Body of pancreas (tissue), 4 donors: ENCODE measurements at regions not wholly inside any gene's neighbourhood (a gene's known extent, or its start where the extent isn't known, plus 50 kb on each side); places are given as distances from the start of the nearest gene placed in this dataset.

Source experiments
- ATAC-seq: fragments of 150-250 bp; one replicate; pipeline ENCODE4 v1.9.1; 2016
- DNase-seq, 4 donors: peaks; one replicate each; pipeline ENCODE4 v3.0.0-alpha.2; 2019
- H3K27ac ChIP-seq, 4 donors: fragments of 200-600 bp; sonication (generic); 1 replicate in 3 of 4; 2 replicates in 1 of 4; pipeline versions ENCODE4 v1.5.1 to v1.6.1; 2016 to 2019; ENCODE audit warnings: mild to moderate bottlenecking in 1 of 4, mixed read lengths in 1 of 4, moderate library complexity in 1 of 4
- H3K27me3 ChIP-seq, 2 donors: fragments of 200-600 bp; sonication (generic); one replicate each; pipeline ENCODE4 v1.6.0; 2016; ENCODE audit warnings: mild to moderate bottlenecking in 1 of 2
- H3K36me3 ChIP-seq, 2 donors: fragments of 200-600 bp; sonication (generic); replicated peaks in 1 of 2; 2 replicates each; pipeline ENCODE4 v1.5.1; 2016; ENCODE audit warnings: low read depth in 2 of 2; ENCODE audit not compliant: insufficient read depth in 1 of 2
- H3K4me1 ChIP-seq: fragments of 200-600 bp; sonication (generic); one replicate; pipeline ENCODE4 v1.6.0; 2016
- H3K4me3 ChIP-seq, 2 donors: fragments of 200-600 bp; sonication (generic); 1 replicate in 1 of 2; 2 replicates in 1 of 2; pipeline ENCODE4 v1.5.1; 2016 to 2019
- H3K9me3 ChIP-seq, 3 donors: fragments of 200-600 bp; sonication (generic); 1 replicate in 2 of 3; 2 replicates in 1 of 3; pipeline ENCODE4 v1.5.1; 2016
- CTCF ChIP-seq, 7 experiments: fragments of 450-650 bp in 4 of 7; fragments of 200-600 bp in 3 of 7; sonication (generic) in 3 of 7; IDR thresholded peaks; one replicate each; pipeline ENCODE4 v1.5.1; 2016 to 2019; ENCODE audit warnings: antibody characterized with exemption in 7 of 7
- POLR2A ChIP-seq, 3 donors: fragments of 450-650 bp; IDR thresholded peaks; one replicate each; pipeline ENCODE4 v1.6.1; 2016; ENCODE audit warnings: antibody characterized with exemption in 3 of 3, mild to moderate bottlenecking in 2 of 3
- WGBS, 2 donors: methylation state at CpG; one replicate each; pipeline ENCODE4 v1.1.5; 2017; 5-methylcytosine and 5-hydroxymethylcytosine counted together
- intact Hi-C: fragments of 100-400 bp; cut with DNase I; formaldehyde crosslinking; loops from one replicate; pipeline ENCODE4 v1.15.1; 2023

DNA sequence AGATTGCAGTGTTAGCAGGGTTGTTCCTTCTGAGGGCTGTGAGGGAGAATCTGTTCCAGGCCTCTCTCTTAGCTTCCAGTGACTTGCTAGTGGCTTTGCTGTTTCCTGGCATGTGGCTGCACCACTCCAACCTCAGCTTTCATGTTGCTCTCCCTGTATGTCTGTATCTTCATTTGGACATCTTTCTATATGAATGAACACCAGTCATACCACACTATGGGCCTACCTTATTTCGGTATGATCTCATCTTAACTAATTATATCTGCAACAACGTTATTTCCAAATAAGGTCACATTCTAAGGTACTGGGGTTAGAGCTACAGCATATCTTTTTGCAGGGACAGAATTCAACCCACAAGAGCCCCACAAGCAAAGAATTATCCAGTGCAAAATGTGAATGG is 356.7 kb upstream of the UMPS start:
- no peak for DNase-seq
- intact Hi-C loops = no loop called here
- WGBS, 2 donors = 77 to 89% methylated on average over 2 of the region's 2 CpGs

GRCh38 chr3:124374583-124374982 is 355.7 kb upstream of the UMPS start:
- intact Hi-C loops = no loop called here
- no peak for ATAC-seq
- TF ChIP-seq CTCF (IDR thresholded peaks at IDR 0.05) = no peak
- TF ChIP-seq POLR2A (IDR thresholded peaks at IDR 0.05) = no peak

More for the DNA sequence above, 356.7 kb upstream of the UMPS start:
- H3K4me3 ChIP-seq = no peak overlapping the region
- no peaks in the 10 kb centered on the region for H3K9me3 ChIP-seq
- H3K36me3 ChIP-seq = no peaks in the 10 kb centered on the region
- no peak overlapping the region for H3K27ac ChIP-seq
- TF ChIP-seq POLR2A (IDR thresholded peaks at IDR 0.05) (no peak), CTCF (IDR thresholded peaks at IDR 0.05) (no peak)
- H3K4me1 ChIP-seq = no peaks in the 10 kb centered on the region
- no peaks in the 10 kb centered on the region for H3K27me3 ChIP-seq
- ATAC-seq = no peak

GRCh38 chr3:124381575-124382333 is 348.5 kb upstream of the UMPS start:
- H3K27ac ChIP-seq = no peak overlapping the region
- H3K4me3 ChIP-seq = no peak overlapping the region
- DNase-seq (no peak), ATAC-seq (no peak)
- TF ChIP-seq CTCF (IDR thresholded peaks at IDR 0.05) (no peak), POLR2A (IDR thresholded peaks at IDR 0.05) (no peak)
- H3K4me1 ChIP-seq = no peaks in the 10 kb centered on the region
- intact Hi-C loops = no loop called here
- H3K36me3 ChIP-seq = no peaks in the 10 kb centered on the region
- WGBS, 2 donors = 87 to 89% methylated on average over 4 of the region's 4 CpGs
- no peaks in the 10 kb centered on the region for H3K27me3 ChIP-seq
- H3K9me3 ChIP-seq = no peaks in the 10 kb centered on the region

More at GRCh38 chr3:124374583-124374982, 355.7 kb upstream of the UMPS start:
- no peak for DNase-seq
- Histone ChIP-seq H3K4me1 (no peaks in the 10 kb centered on the region), H3K9me3 (no peaks in the 10 kb centered on the region), H3K36me3 (no peaks in the 10 kb centered on the region), H3K27ac (no peak overlapping the region), H3K4me3 (no peak overlapping the region), H3K27me3 (no peaks in the 10 kb centered on the region)
- WGBS, 2 donors = 57 to 77% methylated on average over 3 of the region's 3 CpGs

DNA sequence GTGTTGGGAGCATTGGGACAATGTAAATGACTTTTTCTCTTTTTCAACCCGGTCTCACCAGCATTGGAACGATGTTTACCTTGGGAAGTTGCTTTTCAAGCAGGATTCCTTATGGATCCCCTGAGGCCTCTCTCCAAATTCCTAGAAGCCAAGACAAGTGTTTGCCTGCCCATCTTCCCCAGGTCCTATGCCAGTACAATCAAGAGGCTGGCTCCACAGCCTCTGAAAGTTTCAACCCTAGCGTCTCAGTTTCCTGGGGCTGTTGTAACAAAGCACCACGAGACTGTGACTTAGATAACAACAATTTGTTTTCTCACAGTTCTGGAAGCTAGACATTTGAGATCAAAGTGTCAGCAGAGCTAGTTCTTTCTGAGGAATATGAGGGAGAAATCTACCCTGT is 347.2 kb upstream of the UMPS start:
- 43 to 49% methylated on average over 4 of the region's 4 CpGs for WGBS, 2 donors
- TF ChIP-seq CTCF (IDR thresholded peaks at IDR 0.05) (no peak), POLR2A (IDR thresholded peaks at IDR 0.05) (no peak)

More for the DNA sequence above, 347.2 kb upstream of the UMPS start:
- H3K4me3 ChIP-seq = no peak overlapping the region
- DNase-seq (no peak), ATAC-seq (no peak)
- H3K36me3 ChIP-seq = no peaks in the 10 kb centered on the region
- H3K4me1 ChIP-seq = no peaks in the 10 kb centered on the region
- intact Hi-C loops = no loop called here
- no peaks in the 10 kb centered on the region for H3K9me3 ChIP-seq
- no peaks in the 10 kb centered on the region for H3K27me3 ChIP-seq
- H3K27ac ChIP-seq = no peak overlapping the region
